Stimulated activated CD8-positive, alpha-beta memory T cell treated with anti-CD3 and anti-CD28 coated beads, Interleukin-12 subunit alpha, Interleukin-12 subunit beta, amount 100 ng/mL, for 24 hours (primary cell): ENCODE measurements at regions not wholly inside any gene's neighbourhood (a gene's known extent, or its start where the extent isn't known, plus 50 kb on each side); places are given as distances from the start of the nearest gene placed in this dataset.
"Not testable (repeated sequence)": the region's sequence is repeated elsewhere in the genome, so short reads cannot be mapped to it uniquely, and the experiment has no call there.

ENCODE experiments used
- DNase-seq: peaks from one replicate; pipeline ENCODE4 v3.0.0-alpha.2; 2020; ENCODE audit errors: extremely low read depth

GRCh38 chr11:10955616-10956015 lies 97.8 kb upstream of the ZBED5 start:
- no peak for DNase-seq

- no peak for DNase-seq
These were observed 96.3 kb upstream of the ZBED5 start for GRCh38 chr11:10954184-10954583.

GRCh38 chr11:10952872-10953271 lies 95.0 kb upstream of the ZBED5 start:
- no peak for DNase-seq

- not testable (repeated sequence) for DNase-seq
These were observed 90.1 kb upstream of the ZBED5 start for GRCh38 chr11:10947935-10948334.

GRCh38 chr11:10946072-10946471 lies 88.2 kb upstream of the ZBED5 start:
- no peak for DNase-seq

GRCh38 chr11:10945196-10945595 lies 87.3 kb upstream of the ZBED5 start:
- DNase-seq = no peak

- no peak for DNase-seq
These were observed 86.1 kb upstream of the ZBED5 start for GRCh38 chr11:10943968-10944367.

GRCh38 chr11:10942620-10943019 lies 84.8 kb upstream of the ZBED5 start:
- no peak for DNase-seq

GRCh38 chr11:10941871-10942270 lies 84.0 kb upstream of the ZBED5 start:
- DNase-seq = no peak

- no peak for DNase-seq
These were observed 83.6 kb upstream of the ZBED5 start for GRCh38 chr11:10941414-10941813.

- DNase-seq = no peak
These were observed 81.0 kb upstream of the ZBED5 start for GRCh38 chr11:10938650-10939387.

GRCh38 chr11:10938231-10938630 lies 80.4 kb upstream of the ZBED5 start:
- DNase-seq = no peak

GRCh38 chr11:10937385-10937771 lies 79.5 kb upstream of the ZBED5 start:
- DNase-seq = no peak

GRCh38 chr11:10936626-10937384 lies 79.0 kb upstream of the ZBED5 start:
- DNase-seq = no peak

- DNase-seq = no peak
These were observed 77.2 kb upstream of the ZBED5 start for GRCh38 chr11:10935015-10935559.

GRCh38 chr11:10934293-10934860 lies 76.5 kb upstream of the ZBED5 start:
- DNase-seq = no peak

GRCh38 chr11:10933455-10934292 lies 75.8 kb upstream of the ZBED5 start:
- peak; percentile 45 for DNase-seq

GRCh38 chr11:10932976-10933375 lies 75.1 kb upstream of the ZBED5 start:
- no peak for DNase-seq

- no peak for DNase-seq
These were observed 74.2 kb upstream of the ZBED5 start for GRCh38 chr11:10931761-10932670.

- DNase-seq = no peak
These were observed 73.3 kb upstream of the ZBED5 start for GRCh38 chr11:10930972-10931760.
